Hepatocyte (in vitro differentiated cells): ENCODE measurements at regions not wholly inside any gene's neighbourhood (a gene's known extent, or its start where the extent isn't known, plus 50 kb on each side); places are given as distances from the start of the nearest gene placed in this dataset.

Source experiments
- EZH2 ChIP-seq: fragments of 200-600 bp; sonication (generic); IDR thresholded peaks from 2 replicates; pipeline ENCODE4 v1.6.1; 2016; ENCODE audit warnings: antibody characterized with exemption, mild to moderate bottlenecking, borderline replicate concordance
- EZH2phosphoT487 ChIP-seq: fragments of 200-600 bp; sonication (generic); IDR thresholded peaks from one replicate; pipeline ENCODE4 v1.6.1; 2018; ENCODE audit warnings: antibody characterized with exemption, mild to moderate bottlenecking, low read depth, moderate library complexity; ENCODE audit not compliant: unreplicated experiment, severe bottlenecking
- TF ChIP-seq, protein P1 (sequence below): fragments of 200-600 bp; sonication (generic); IDR thresholded peaks from 2 replicates; pipeline ENCODE4 v1.5.1; 2016; ENCODE audit warnings: antibody characterized with exemption, mild to moderate bottlenecking; ENCODE audit not compliant: poor library complexity

DNA sequence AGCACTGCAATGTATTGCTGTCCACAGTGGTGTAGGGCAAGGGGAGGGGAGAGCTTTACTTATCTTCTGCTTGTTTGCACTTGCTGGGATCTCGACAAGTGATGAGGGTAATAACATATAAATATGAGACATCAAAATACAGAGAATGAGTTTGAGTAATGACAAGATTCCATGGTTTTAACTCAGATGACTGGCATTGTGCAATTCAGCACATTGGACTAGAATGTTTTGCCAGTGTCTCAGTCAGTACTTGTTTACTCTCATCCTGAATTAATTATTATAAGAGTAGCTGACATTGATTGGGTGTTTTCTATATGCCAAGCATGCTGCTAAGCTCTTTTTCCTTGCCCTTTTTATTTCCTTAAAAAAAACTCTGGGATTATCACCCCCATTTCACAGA, 306.7 kb upstream of the MMADHC start:
- TF ChIP-seq, protein P1, sequence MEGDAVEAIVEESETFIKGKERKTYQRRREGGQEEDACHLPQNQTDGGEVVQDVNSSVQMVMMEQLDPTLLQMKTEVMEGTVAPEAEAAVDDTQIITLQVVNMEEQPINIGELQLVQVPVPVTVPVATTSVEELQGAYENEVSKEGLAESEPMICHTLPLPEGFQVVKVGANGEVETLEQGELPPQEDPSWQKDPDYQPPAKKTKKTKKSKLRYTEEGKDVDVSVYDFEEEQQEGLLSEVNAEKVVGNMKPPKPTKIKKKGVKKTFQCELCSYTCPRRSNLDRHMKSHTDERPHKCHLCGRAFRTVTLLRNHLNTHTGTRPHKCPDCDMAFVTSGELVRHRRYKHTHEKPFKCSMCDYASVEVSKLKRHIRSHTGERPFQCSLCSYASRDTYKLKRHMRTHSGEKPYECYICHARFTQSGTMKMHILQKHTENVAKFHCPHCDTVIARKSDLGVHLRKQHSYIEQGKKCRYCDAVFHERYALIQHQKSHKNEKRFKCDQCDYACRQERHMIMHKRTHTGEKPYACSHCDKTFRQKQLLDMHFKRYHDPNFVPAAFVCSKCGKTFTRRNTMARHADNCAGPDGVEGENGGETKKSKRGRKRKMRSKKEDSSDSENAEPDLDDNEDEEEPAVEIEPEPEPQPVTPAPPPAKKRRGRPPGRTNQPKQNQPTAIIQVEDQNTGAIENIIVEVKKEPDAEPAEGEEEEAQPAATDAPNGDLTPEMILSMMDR: no peak
- TF ChIP-seq EZH2 (no peak), EZH2phosphoT487 (no peak)
